HepG2 (cell line): ENCODE measurements at regions not wholly inside any gene's neighbourhood (a gene's known extent, or its start where the extent isn't known, plus 50 kb on each side); places are given as distances from the start of the nearest gene placed in this dataset.
A peak's percentile ranks its signal among the peaks of the same experiment; 100 is the strongest.

Source experiments
- ATAC-seq: fragments of 200-7000 bp; cut with Tn5 transposase; 3 replicates; pipeline ENCODE4 v1.9.1; 2020; ENCODE audit warnings: mild to moderate bottlenecking, moderate library complexity
- BruUV-seq: library from RNA; stranded (reverse); fragments of 400-500 nt; replicated peaks from 2 replicates; lab custom pipeline; 2021; lab: Mats Ljungman, UMichigan
- CTCF ChIA-PET: fragments of 300-600 bp; formaldehyde crosslinking; extraction: SDS; loops from one replicate; lab custom pipeline; 2021; ENCODE audit warnings: low total read pairs, inconsistent platforms, low intra/inter-chr PET ratio; lab: Yijun Ruan, JAX
- POLR2A ChIA-PET: fragments of 350-600 bp; sonication (Branson Sonifier 250); formaldehyde crosslinking; loops from one replicate; lab custom pipeline; 2020; ENCODE audit warnings: antibody characterized with exemption, inconsistent platforms; lab: Yijun Ruan, JAX
- DNase-seq: peaks from one replicate; pipeline ENCODE4 v3.0.0-alpha.2; 2015; ENCODE audit warnings: low spot score
- FAIRE-seq: peaks from 3 replicates; lab custom pipeline; 2011; peaks lifted over from hg19 to GRCh38; lab: Jason Lieb, UNC
- H2AFZ ChIP-seq: one replicate; pipeline ENCODE4 v1.6.1; 2011; ENCODE audit warnings: low read length, inconsistent platforms
- H3K27ac ChIP-seq: fragments of 300-600 bp; 3 replicates; pipeline ENCODE4 v1.8.0; 2011; ENCODE audit warnings: mixed run types, mild to moderate bottlenecking, mixed read lengths, low read length, inconsistent platforms; ENCODE audit not compliant: insufficient read depth; ENCODE audit errors: extremely low read length
- H3K27me3 ChIP-seq, 2 experiments: fragments of 200-600 bp in 1 of 2; 2 replicates in 1 of 2; 3 replicates in 1 of 2; pipeline versions ENCODE4 v1.6.0 to v1.8.0; 2011; ENCODE audit warnings: low read length in 2 of 2, mild to moderate bottlenecking in 2 of 2, moderate library complexity in 2 of 2, inconsistent platforms in 1 of 2; ENCODE audit not compliant: insufficient read depth in 2 of 2, control insufficient read depth in 1 of 2
- H3K36me3 ChIP-seq, 2 experiments: fragments of 200-600 bp in 1 of 2; replicated peaks in 1 of 2; 2 replicates in 1 of 2; 3 replicates in 1 of 2; pipeline versions ENCODE4 v1.5.1 to v1.8.0; 2011; ENCODE audit warnings: low read length in 2 of 2, inconsistent platforms in 1 of 2; ENCODE audit not compliant: insufficient read depth in 2 of 2, control insufficient read depth in 1 of 2
- H3K4me1 ChIP-seq: 2 replicates; pipeline ENCODE4 v1.5.1; 2012; ENCODE audit warnings: low read length, inconsistent platforms; ENCODE audit not compliant: insufficient read depth
- H3K4me2 ChIP-seq: 2 replicates; pipeline ENCODE4 v1.6.0; 2011; ENCODE audit warnings: low read depth, low read length, inconsistent platforms
- H3K4me3 ChIP-seq, 3 experiments: fragments of 200-600 bp in 1 of 3; sonication (generic), shearing (Covaris generic) in 1 of 3; replicated peaks in 1 of 3; 2 replicates each; pipeline ENCODE4 v1.5.1; 2011 to 2016; ENCODE audit warnings: low read length in 3 of 3, inconsistent platforms in 2 of 3, low read depth in 2 of 3, mild to moderate bottlenecking in 2 of 3, control low read depth in 1 of 3, mixed read lengths in 1 of 3; ENCODE audit not compliant: insufficient read depth in 1 of 3
- H3K79me2 ChIP-seq: one replicate; pipeline ENCODE4 v1.6.1; 2011; ENCODE audit warnings: low read length, inconsistent platforms; ENCODE audit not compliant: insufficient read depth
- H3K9ac ChIP-seq: 2 replicates; pipeline ENCODE4 v1.6.0; 2011; ENCODE audit warnings: mild to moderate bottlenecking, low read depth, low read length, inconsistent platforms; ENCODE audit not compliant: insufficient read depth
- H3K9me3 ChIP-seq: 2 replicates; pipeline ENCODE4 v1.5.1; 2012; ENCODE audit warnings: mild to moderate bottlenecking, low read length
- H4K20me1 ChIP-seq: 2 replicates; pipeline ENCODE4 v1.6.0; 2011; ENCODE audit warnings: inconsistent platforms, mild to moderate bottlenecking, low read length, moderate library complexity; ENCODE audit not compliant: insufficient read depth
- E2F1 ChIP-seq: sonication (generic); formaldehyde crosslinking; IDR thresholded peaks from 2 replicates; pipeline ENCODE4 v1.5.0; 2020; ENCODE audit warnings: missing genetic modification reagents
- NFYB ChIP-seq: sonication (generic); formaldehyde crosslinking; IDR thresholded peaks from 2 replicates; pipeline ENCODE4 v1.4.0; 2020; ENCODE audit warnings: missing genetic modification reagents
- ZNF260 ChIP-seq: sonication (generic); formaldehyde crosslinking; IDR thresholded peaks from 2 replicates; pipeline ENCODE4 v1.4.0; 2020; ENCODE audit warnings: missing genetic modification reagents, low read depth, mild to moderate bottlenecking, borderline replicate concordance
- ZNF549 ChIP-seq: sonication (generic); formaldehyde crosslinking; IDR thresholded peaks from 2 replicates; pipeline ENCODE4 v1.5.0; 2020; ENCODE audit warnings: missing genetic modification reagents
- WGBS: methylation state at CpG from one replicate; pipeline ENCODE4 v1.1.6; 2017; ENCODE audit warnings: low lambda C conversion rate; 5-methylcytosine and 5-hydroxymethylcytosine counted together
- in situ Hi-C: cut with HindIII; loops from 2 replicates; pipeline ENCODE4 v1.10.0; 2017; ENCODE audit warnings: low pct_unique_long_range_greater_than_20kb; ENCODE audit not compliant: extremely low pct_ligation_motif_present
- intact Hi-C: fragments of 100-400 bp; cut with micrococcal nuclease; formaldehyde crosslinking; loops from one replicate; pipeline ENCODE4 v1.10.0; 2022; ENCODE audit not compliant: unreplicated experiment
- TF ChIP-seq, protein P1 (sequence below): sonication (generic); formaldehyde crosslinking; IDR thresholded peaks from 2 replicates; pipeline ENCODE4 v1.4.0; 2020; ENCODE audit warnings: missing genetic modification reagents
- TF ChIP-seq, protein P2 (sequence below): sonication (generic); formaldehyde crosslinking; IDR thresholded peaks from 2 replicates; pipeline ENCODE4 v1.4.0; 2020; ENCODE audit warnings: mild to moderate bottlenecking, missing genetic modification reagents, borderline replicate concordance

DNA sequence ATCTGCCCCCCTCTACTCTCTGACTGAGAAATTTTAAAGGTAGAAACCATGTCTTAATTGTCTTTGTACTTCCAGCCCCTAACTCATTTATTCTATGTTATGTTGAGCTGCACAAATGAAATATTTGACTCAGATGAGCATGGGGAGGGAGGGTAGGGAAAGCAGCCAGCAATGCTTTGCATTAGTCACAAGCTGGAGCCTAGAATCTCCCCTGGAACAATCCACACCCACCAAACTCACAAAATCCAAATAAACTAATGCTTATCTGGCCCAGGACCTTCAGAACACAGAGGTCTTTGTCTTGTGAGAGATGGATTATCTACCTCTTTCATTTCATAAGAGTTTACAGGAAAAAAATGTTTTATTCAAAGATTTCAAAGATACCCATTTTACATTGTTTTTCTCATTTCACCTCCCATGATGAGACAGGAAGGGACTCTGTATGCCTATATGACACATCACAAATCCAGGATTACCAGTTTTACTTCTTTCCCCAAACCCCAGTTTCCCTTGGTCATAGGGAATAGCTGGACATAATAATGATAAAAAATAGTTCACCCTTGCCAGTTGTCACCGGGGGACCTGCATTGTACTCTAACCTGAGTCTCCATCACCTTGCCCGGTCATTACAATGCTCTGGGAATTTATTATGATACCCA lies 466.9 kb downstream of the KIF16B start:
- DNase-seq, result peak; percentile 27
- Histone ChIP-seq H3K9ac (no peak overlapping the region), H3K4me3 (no peak overlapping the region), H3K79me2 (no peaks in the 10 kb centered on the region), H3K27ac (no peak overlapping the region), H4K20me1 (no peaks in the 10 kb centered on the region), H3K4me2 (no peak overlapping the region), H3K36me3 (no peaks in the 10 kb centered on the region), H3K27me3 (no peaks in the 10 kb centered on the region), H2AFZ (no peak overlapping the region)
- POLR2A ChIA-PET, result no interaction called here
- intact Hi-C loops (no loop called here), in situ Hi-C loops (no loop called here)
- no TSS peak for BruUV-seq
- CTCF ChIA-PET, result no interaction called here
- TF ChIP-seq, protein P1, sequence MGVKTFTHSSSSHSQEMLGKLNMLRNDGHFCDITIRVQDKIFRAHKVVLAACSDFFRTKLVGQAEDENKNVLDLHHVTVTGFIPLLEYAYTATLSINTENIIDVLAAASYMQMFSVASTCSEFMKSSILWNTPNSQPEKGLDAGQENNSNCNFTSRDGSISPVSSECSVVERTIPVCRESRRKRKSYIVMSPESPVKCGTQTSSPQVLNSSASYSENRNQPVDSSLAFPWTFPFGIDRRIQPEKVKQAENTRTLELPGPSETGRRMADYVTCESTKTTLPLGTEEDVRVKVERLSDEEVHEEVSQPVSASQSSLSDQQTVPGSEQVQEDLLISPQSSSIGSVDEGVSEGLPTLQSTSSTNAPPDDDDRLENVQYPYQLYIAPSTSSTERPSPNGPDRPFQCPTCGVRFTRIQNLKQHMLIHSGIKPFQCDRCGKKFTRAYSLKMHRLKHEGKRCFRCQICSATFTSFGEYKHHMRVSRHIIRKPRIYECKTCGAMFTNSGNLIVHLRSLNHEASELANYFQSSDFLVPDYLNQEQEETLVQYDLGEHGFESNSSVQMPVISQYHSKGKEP (CRISPR knock-in tag), result no peak
- TF ChIP-seq, protein P2, sequence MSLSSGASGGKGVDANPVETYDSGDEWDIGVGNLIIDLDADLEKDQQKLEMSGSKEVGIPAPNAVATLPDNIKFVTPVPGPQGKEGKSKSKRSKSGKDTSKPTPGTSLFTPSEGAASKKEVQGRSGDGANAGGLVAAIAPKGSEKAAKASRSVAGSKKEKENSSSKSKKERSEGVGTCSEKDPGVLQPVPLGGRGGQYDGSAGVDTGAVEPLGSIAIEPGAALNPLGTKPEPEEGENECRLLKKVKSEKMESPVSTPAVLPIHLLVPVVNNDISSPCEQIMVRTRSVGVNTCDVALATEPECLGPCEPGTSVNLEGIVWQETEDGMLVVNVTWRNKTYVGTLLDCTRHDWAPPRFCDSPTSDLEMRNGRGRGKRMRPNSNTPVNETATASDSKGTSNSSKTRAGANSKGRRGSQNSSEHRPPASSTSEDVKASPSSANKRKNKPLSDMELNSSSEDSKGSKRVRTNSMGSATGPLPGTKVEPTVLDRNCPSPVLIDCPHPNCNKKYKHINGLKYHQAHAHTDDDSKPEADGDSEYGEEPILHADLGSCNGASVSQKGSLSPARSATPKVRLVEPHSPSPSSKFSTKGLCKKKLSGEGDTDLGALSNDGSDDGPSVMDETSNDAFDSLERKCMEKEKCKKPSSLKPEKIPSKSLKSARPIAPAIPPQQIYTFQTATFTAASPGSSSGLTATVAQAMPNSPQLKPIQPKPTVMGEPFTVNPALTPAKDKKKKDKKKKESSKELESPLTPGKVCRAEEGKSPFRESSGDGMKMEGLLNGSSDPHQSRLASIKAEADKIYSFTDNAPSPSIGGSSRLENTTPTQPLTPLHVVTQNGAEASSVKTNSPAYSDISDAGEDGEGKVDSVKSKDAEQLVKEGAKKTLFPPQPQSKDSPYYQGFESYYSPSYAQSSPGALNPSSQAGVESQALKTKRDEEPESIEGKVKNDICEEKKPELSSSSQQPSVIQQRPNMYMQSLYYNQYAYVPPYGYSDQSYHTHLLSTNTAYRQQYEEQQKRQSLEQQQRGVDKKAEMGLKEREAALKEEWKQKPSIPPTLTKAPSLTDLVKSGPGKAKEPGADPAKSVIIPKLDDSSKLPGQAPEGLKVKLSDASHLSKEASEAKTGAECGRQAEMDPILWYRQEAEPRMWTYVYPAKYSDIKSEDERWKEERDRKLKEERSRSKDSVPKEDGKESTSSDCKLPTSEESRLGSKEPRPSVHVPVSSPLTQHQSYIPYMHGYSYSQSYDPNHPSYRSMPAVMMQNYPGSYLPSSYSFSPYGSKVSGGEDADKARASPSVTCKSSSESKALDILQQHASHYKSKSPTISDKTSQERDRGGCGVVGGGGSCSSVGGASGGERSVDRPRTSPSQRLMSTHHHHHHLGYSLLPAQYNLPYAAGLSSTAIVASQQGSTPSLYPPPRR (CRISPR knock-in tag), result no peak
- no peak for TF ChIP-seq ZNF260
- no peak for TF ChIP-seq NFYB (CRISPR knock-in tag)
- TF ChIP-seq ZNF549 (CRISPR knock-in tag), result no peak
- TF ChIP-seq E2F1 (CRISPR knock-in tag), result no peak
- TF ChIP-seq, all 625 proteins: peak for 0
- peaks cover 17% of the 10 kb centered on the region for H3K4me1 ChIP-seq
- no peak for FAIRE-seq
- 56% methylated on average over 2 of the region's 2 CpGs for WGBS
- H3K9me3 ChIP-seq, result peaks cover 55% of the 10 kb centered on the region; the same call in 1 of the 2 replicates
- no peak for ATAC-seq
